ENCODE measurements at regions not wholly inside any gene's neighbourhood (a gene's known extent, or its start where the extent isn't known, plus 50 kb on each side); places are given as distances from the start of the nearest gene placed in this dataset.
A peak's percentile ranks its signal among the peaks of the same experiment; 100 is the strongest.

DNA sequence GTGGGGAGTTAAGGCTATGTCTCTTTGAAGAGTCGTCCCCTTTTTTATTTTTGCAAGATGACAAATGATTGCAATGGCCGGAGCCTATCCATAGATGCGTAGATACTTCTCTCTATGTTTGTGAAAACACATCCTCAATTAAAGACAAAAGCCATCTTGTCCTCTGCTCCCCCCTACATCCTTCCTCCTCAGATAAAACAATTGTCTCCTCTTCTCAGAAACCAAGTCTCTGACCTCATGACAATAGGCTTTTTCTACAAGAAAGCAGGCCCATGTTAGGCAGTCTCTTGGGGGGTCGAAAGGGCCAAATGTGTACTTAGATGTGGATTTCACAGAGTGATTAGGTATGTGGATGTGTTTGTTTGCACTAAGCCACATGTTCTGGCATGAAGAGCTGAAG is 51.1 kb upstream of the SSTR4 start:
- H2AFZ ChIP-seq = no peak overlapping the region
- H3K4me3 ChIP-seq (ENCODE audit: low read depth, low read length) = no peak overlapping the region
- no peaks in the 10 kb centered on the region for H3K27me3 ChIP-seq (ENCODE audit: control insufficient read depth, insufficient read depth, low read length)
- H3K36me3 ChIP-seq (ENCODE audit: control insufficient read depth, insufficient read depth, low read length) = no peaks in the 10 kb centered on the region
- H3K4me1 ChIP-seq = no peaks in the 10 kb centered on the region
- no peaks in the 10 kb centered on the region for H3K79me2 ChIP-seq
- no peak for TF ChIP-seq CTCF (IDR thresholded peaks at IDR 0.05)
- H3K27ac ChIP-seq = peak overlapping the region; percentile 24
- H3K4me2 ChIP-seq (ENCODE audit: low read length) = no peak overlapping the region
- H3K9me3 ChIP-seq (ENCODE audit: control insufficient read depth, low read length) = no peaks in the 10 kb centered on the region
- H3K9ac ChIP-seq = no peak overlapping the region

DNA sequence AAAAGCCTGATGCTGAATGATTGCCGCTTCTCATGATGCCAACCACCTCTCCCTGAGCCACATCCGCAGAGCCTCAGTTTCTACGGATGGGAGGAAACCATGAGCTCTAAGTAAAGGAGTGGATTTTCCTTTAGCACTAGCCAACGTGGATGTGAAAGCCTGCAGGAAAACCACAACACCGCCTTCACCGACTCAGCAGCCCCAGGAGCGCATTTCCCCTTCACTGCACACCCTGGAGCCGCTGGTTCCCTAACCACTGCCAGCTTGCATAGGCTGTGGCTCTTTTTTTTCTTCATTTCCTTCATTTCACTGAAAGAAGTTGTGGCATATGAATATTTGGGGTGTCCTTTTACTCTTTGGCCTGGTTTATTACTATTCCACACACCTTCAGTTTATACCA is 50.5 kb upstream of the SSTR4 start:
- Histone ChIP-seq H3K4me2 (ENCODE audit: low read length) (no peak overlapping the region), H3K4me3 (ENCODE audit: low read depth, low read length) (no peak overlapping the region), H3K79me2 (no peaks in the 10 kb centered on the region), H3K27ac (no peak overlapping the region), H3K4me1 (no peaks in the 10 kb centered on the region), H3K9me3 (ENCODE audit: control insufficient read depth, low read length) (no peaks in the 10 kb centered on the region), H3K9ac (no peak overlapping the region), H3K27me3 (ENCODE audit: control insufficient read depth, insufficient read depth, low read length) (no peaks in the 10 kb centered on the region), H2AFZ (no peak overlapping the region), H3K36me3 (ENCODE audit: control insufficient read depth, insufficient read depth, low read length) (no peaks in the 10 kb centered on the region)
- TF ChIP-seq CTCF (IDR thresholded peaks at IDR 0.05) = no peak

DNA sequence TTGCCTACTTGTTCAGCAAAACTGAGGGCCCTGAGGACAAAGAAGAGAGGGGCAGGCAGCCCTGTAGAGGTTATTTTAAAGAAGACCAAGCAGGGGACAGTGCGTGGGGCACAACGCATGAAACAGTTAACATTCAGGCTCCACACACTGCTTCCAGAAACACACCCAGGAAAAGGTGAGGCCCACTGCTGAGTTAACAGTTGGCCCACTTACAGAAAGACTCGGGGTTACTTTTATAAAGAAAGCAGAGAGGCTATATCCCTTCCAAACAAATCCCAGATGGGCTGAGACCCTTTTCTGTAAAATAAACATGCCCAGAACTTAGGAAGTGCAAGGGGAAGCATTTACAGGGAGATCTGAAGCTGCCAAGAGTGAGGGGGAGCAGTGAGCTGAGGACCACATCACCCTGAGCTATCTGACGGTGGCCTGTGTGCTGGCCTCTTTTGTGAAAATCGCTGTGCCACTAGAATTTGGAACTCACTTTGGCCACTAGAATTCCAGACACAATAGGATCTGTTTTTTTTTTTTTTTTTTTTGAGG is 49.8 kb upstream of the SSTR4 start:
- Histone ChIP-seq H3K27me3 (ENCODE audit: control insufficient read depth, insufficient read depth, low read length) (no peaks in the 10 kb centered on the region), H3K36me3 (ENCODE audit: control insufficient read depth, insufficient read depth, low read length) (no peaks in the 10 kb centered on the region), H3K4me3 (ENCODE audit: low read depth, low read length) (no peak overlapping the region), H3K27ac (peak overlapping the region; percentile 19), H3K4me1 (no peaks in the 10 kb centered on the region), H2AFZ (no peak overlapping the region), H3K9ac (no peak overlapping the region), H3K4me2 (ENCODE audit: low read length) (no peak overlapping the region), H3K79me2 (no peaks in the 10 kb centered on the region), H3K9me3 (ENCODE audit: control insufficient read depth, low read length) (no peaks in the 10 kb centered on the region)
- TF ChIP-seq CTCF (IDR thresholded peaks at IDR 0.05) = no peak
